ENCODE measurements at regions not wholly inside any gene's neighbourhood (a gene's known extent, or its start where the extent isn't known, plus 50 kb on each side); places are given as distances from the start of the nearest gene placed in this dataset.

DNA sequence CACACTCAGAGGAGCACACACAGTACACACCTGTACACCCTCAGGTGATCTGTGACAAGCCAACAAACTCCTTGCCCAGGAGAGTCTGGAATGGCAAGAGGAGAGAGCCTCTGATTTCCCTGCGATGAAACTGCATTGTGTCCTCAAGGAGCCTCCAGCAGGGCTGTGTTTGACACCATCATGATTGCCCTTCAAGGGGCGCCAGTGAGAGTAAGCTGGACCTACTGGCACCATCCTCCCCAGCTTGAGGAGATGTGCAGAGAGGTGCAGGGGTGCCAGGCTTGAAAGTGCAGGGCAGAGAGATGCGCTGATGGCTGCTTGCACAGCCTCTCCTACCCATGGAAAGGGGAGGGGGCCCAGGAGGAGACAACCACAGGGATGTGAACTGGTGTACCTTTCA lies 188.8 kb upstream of the CADM1 start:
- Histone ChIP-seq H3K9me3 (ENCODE audit: control insufficient read depth in 2 of 2, insufficient read depth in 1 of 2, low read depth in 1 of 2, low read length in 1 of 2) (no peaks in the 10 kb centered on the region), H3K27me3 (ENCODE audit: control insufficient read depth in 1 of 2, insufficient read depth in 2 of 2, low read length in 2 of 2) (no peaks in the 10 kb centered on the region), H3K36me3 (ENCODE audit: control insufficient read depth in 2 of 2, insufficient read depth in 2 of 2, low read length in 1 of 2) (no peaks in the 10 kb centered on the region), H3K4me1 (ENCODE audit: control insufficient read depth in 2 of 2, insufficient read depth in 2 of 2, low read length in 1 of 2) (no peaks in the 10 kb centered on the region), H3K27ac (ENCODE audit: low read depth in 2 of 2, low read length in 1 of 2) (no peak overlapping the region), H3K4me3 (ENCODE audit: low read depth in 1 of 2, low read length in 2 of 2) (no peak overlapping the region)
- WGBS, 2 donors: 67 to 70% methylated on average over 3 of the region's 3 CpGs

DNA sequence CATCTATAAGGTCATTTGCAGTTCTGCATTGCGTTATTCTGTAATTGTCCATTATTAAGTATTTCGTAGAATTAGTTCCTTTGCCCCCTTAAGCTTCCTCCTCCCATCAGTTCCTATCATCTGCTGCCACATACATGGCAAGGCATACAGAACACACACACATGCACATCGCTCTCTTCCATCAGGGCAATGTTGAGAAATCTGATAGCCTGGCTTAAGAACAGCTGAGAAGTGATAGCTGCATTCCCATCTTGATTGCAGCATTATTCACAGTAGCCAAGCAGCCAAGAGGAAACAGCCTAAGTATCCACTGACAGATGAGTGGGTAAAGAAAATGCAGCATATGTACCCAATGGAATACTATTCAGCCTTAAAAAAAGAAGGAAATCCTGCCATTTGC lies 186.8 kb upstream of the CADM1 start:
- Histone ChIP-seq H3K4me1 (ENCODE audit: control insufficient read depth in 2 of 2, insufficient read depth in 2 of 2, low read length in 1 of 2) (no peaks in the 10 kb centered on the region), H3K27me3 (ENCODE audit: control insufficient read depth in 1 of 2, insufficient read depth in 2 of 2, low read length in 2 of 2) (no peaks in the 10 kb centered on the region), H3K27ac (ENCODE audit: low read depth in 2 of 2, low read length in 1 of 2) (no peak overlapping the region), H3K36me3 (ENCODE audit: control insufficient read depth in 2 of 2, insufficient read depth in 2 of 2, low read length in 1 of 2) (no peaks in the 10 kb centered on the region), H3K9me3 (ENCODE audit: control insufficient read depth in 2 of 2, insufficient read depth in 1 of 2, low read depth in 1 of 2, low read length in 1 of 2) (no peaks in the 10 kb centered on the region), H3K4me3 (ENCODE audit: low read depth in 1 of 2, low read length in 2 of 2) (no peak overlapping the region)
- WGBS, 2 donors: 80 to 91% methylated on average over 3 of the region's 3 CpGs

DNA sequence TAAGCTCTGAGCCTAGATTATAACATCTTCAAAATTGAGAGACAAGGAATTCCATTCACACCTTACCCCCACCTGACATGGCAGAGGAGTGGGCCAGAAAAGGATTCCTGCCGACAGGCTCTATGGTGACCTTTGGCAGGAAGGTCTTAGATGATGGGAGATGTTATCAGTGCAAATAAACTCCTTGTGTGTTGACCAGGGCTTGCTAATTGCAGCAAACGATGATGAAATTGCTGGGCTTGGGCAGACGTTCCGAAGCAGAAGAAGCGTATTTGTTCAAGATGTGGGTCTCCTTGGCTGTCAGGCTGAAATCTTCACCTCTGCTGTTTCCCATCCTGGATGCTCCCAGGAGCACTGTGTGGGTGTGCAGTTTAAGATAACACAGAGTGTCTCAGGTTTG lies 183.7 kb upstream of the CADM1 start:
- H3K9me3 ChIP-seq (ENCODE audit: control insufficient read depth in 2 of 2, insufficient read depth in 1 of 2, low read depth in 1 of 2, low read length in 1 of 2): no peaks in the 10 kb centered on the region
- no peaks in the 10 kb centered on the region for H3K36me3 ChIP-seq (ENCODE audit: control insufficient read depth in 2 of 2, insufficient read depth in 2 of 2, low read length in 1 of 2)
- H3K4me1 ChIP-seq (ENCODE audit: control insufficient read depth in 2 of 2, insufficient read depth in 2 of 2, low read length in 1 of 2): no peaks in the 10 kb centered on the region
- H3K27me3 ChIP-seq (ENCODE audit: control insufficient read depth in 1 of 2, insufficient read depth in 2 of 2, low read length in 2 of 2): no peaks in the 10 kb centered on the region
- no peak overlapping the region for H3K27ac ChIP-seq (ENCODE audit: low read depth in 2 of 2, low read length in 1 of 2)
- WGBS, 2 donors: 50 to 71% methylated on average over 5 of the region's 5 CpGs
- H3K4me3 ChIP-seq (ENCODE audit: low read depth in 1 of 2, low read length in 2 of 2): no peak overlapping the region

DNA sequence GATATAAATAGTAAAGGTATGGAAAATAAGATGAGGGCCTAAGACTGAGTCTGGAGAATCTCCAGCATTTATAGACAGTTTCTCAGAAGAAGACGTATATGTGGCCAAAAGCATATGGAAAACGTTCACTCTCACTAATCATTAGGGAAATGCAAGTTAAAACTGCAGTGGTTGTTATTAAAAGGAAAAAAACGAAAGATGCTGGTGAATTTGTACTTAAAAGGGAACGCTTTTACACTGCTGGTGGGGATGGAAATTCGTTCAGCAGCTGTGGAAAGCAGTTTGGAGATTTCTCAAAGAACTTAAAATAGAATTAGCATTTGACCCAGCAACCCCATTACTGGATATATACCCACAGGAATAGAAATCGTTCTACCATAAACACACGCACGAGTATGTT lies 180.5 kb upstream of the CADM1 start:
- WGBS, 2 donors: 62 to 73% methylated on average over 8 of the region's 8 CpGs
- Histone ChIP-seq H3K27me3 (ENCODE audit: control insufficient read depth in 1 of 2, insufficient read depth in 2 of 2, low read length in 2 of 2) (no peaks in the 10 kb centered on the region), H3K27ac (ENCODE audit: low read depth in 2 of 2, low read length in 1 of 2) (no peak overlapping the region), H3K4me1 (ENCODE audit: control insufficient read depth in 2 of 2, insufficient read depth in 2 of 2, low read length in 1 of 2) (no peaks in the 10 kb centered on the region), H3K9me3 (ENCODE audit: control insufficient read depth in 2 of 2, insufficient read depth in 1 of 2, low read depth in 1 of 2, low read length in 1 of 2) (no peaks in the 10 kb centered on the region), H3K4me3 (ENCODE audit: low read depth in 1 of 2, low read length in 2 of 2) (no peak overlapping the region), H3K36me3 (ENCODE audit: control insufficient read depth in 2 of 2, insufficient read depth in 2 of 2, low read length in 1 of 2) (no peaks in the 10 kb centered on the region)

DNA sequence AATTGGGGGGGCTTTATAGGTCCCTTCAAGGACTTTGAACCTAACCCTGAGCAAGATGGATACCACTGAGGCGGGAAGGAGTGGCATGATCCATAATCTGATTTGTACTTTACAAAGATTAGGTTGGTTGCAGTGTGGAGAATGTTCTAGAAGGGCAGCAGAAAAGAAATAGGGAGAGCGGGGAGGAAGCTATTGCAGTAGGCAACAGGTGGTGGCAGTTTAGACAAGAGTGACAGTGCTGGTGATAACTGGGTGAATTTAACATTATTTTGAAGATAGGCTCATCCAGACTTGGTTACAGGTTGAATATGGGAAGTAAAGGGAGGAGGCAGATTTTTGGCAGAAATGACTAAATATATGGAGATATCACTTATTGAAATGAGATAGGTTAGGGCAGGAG lies 179.9 kb upstream of the CADM1 start:
- WGBS, 2 donors: 93 to 95% methylated on average over 2 of the region's 2 CpGs
- H3K4me1 ChIP-seq (ENCODE audit: control insufficient read depth in 2 of 2, insufficient read depth in 2 of 2, low read length in 1 of 2): no peaks in the 10 kb centered on the region
- H3K27ac ChIP-seq (ENCODE audit: low read depth in 2 of 2, low read length in 1 of 2): no peak overlapping the region
- H3K36me3 ChIP-seq (ENCODE audit: control insufficient read depth in 2 of 2, insufficient read depth in 2 of 2, low read length in 1 of 2): no peaks in the 10 kb centered on the region
- no peak overlapping the region for H3K4me3 ChIP-seq (ENCODE audit: low read depth in 1 of 2, low read length in 2 of 2)
- H3K9me3 ChIP-seq (ENCODE audit: control insufficient read depth in 2 of 2, insufficient read depth in 1 of 2, low read depth in 1 of 2, low read length in 1 of 2): no peaks in the 10 kb centered on the region
- no peaks in the 10 kb centered on the region for H3K27me3 ChIP-seq (ENCODE audit: control insufficient read depth in 1 of 2, insufficient read depth in 2 of 2, low read length in 2 of 2)

DNA sequence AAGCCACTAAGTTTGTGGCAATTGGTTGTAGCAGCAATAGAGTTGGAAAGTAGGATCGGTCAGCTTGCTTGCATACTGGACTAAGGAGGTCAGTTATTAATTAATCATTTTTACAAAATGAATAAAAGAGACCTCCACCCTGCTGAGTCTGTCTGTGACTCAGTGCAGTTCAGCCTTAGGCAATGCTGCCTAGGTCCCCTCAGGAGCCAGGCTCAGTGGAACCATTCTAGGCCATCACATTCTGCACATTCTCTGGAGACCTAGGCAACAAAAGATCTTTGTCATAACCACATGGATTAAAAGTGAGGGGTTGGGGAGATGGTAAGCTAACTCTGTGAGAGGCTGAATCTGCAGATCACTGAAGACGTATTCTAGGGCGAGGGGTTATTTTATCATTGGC lies 178.7 kb upstream of the CADM1 start:
- WGBS, 2 donors: 74 to 88% methylated on average over 3 of the region's 3 CpGs

DNA sequence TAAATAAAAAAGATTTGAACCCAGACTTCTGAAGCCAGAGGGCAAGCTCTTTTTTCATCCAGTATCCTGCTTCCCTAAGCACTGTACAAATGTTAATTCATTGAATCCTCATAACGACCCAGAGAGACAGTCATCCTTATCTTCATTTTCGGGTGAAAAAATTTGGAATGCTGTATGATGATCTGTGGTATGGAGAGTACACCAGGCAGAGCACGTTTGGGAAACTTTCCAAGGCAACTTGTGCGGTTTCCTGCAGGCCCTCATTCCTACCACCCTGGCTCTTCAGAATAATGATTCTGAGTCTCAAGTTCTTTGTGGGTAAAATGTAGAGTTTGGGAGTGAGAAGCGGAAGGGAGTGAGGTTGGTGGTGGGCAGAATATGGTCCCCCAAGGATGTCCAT lies 177.9 kb upstream of the CADM1 start:
- H3K36me3 ChIP-seq (ENCODE audit: control insufficient read depth in 2 of 2, insufficient read depth in 2 of 2, low read length in 1 of 2): no peaks in the 10 kb centered on the region
- H3K4me3 ChIP-seq (ENCODE audit: low read depth in 1 of 2, low read length in 2 of 2): no peak overlapping the region
- no peaks in the 10 kb centered on the region for H3K9me3 ChIP-seq (ENCODE audit: control insufficient read depth in 2 of 2, insufficient read depth in 1 of 2, low read depth in 1 of 2, low read length in 1 of 2)
- WGBS, 2 donors: 72 to 76% methylated on average over 5 of the region's 5 CpGs
- no peak overlapping the region for H3K27ac ChIP-seq (ENCODE audit: low read depth in 2 of 2, low read length in 1 of 2)
- no peaks in the 10 kb centered on the region for H3K27me3 ChIP-seq (ENCODE audit: control insufficient read depth in 1 of 2, insufficient read depth in 2 of 2, low read length in 2 of 2)
- no peaks in the 10 kb centered on the region for H3K4me1 ChIP-seq (ENCODE audit: control insufficient read depth in 2 of 2, insufficient read depth in 2 of 2, low read length in 1 of 2)

More for the DNA sequence above, 178.7 kb upstream of the CADM1 start:
- Histone ChIP-seq H3K4me3 (ENCODE audit: low read depth in 1 of 2, low read length in 2 of 2) (no peak overlapping the region), H3K4me1 (ENCODE audit: control insufficient read depth in 2 of 2, insufficient read depth in 2 of 2, low read length in 1 of 2) (no peaks in the 10 kb centered on the region), H3K27me3 (ENCODE audit: control insufficient read depth in 1 of 2, insufficient read depth in 2 of 2, low read length in 2 of 2) (no peaks in the 10 kb centered on the region), H3K27ac (ENCODE audit: low read depth in 2 of 2, low read length in 1 of 2) (no peak overlapping the region), H3K9me3 (ENCODE audit: control insufficient read depth in 2 of 2, insufficient read depth in 1 of 2, low read depth in 1 of 2, low read length in 1 of 2) (no peaks in the 10 kb centered on the region), H3K36me3 (ENCODE audit: control insufficient read depth in 2 of 2, insufficient read depth in 2 of 2, low read length in 1 of 2) (no peaks in the 10 kb centered on the region)

DNA sequence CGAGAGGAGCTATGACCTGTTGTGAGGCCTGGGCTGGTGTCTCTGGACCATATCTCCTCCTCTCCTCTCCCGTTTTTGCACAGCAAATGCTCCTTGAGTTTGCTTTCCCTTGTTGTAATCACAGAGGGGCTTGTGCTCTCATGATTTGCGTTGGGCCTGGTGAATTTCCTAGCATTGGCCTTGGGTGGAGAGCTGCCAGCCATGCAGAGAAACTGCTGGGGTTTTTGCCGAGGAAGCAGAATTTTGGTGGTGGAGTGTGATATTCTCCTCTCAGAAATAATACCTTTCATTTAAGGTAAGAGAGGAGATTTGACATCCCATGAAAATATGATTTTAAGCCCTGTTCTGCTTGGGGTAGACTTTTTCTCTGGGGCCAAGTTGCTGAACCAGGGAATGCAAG lies 175.7 kb upstream of the CADM1 start:
- Histone ChIP-seq H3K4me3 (ENCODE audit: low read depth in 1 of 2, low read length in 2 of 2) (no peak overlapping the region), H3K36me3 (ENCODE audit: control insufficient read depth in 2 of 2, insufficient read depth in 2 of 2, low read length in 1 of 2) (no peaks in the 10 kb centered on the region), H3K27me3 (ENCODE audit: control insufficient read depth in 1 of 2, insufficient read depth in 2 of 2, low read length in 2 of 2) (no peaks in the 10 kb centered on the region), H3K27ac (ENCODE audit: low read depth in 2 of 2, low read length in 1 of 2) (no peak overlapping the region), H3K9me3 (ENCODE audit: control insufficient read depth in 2 of 2, insufficient read depth in 1 of 2, low read depth in 1 of 2, low read length in 1 of 2) (no peaks in the 10 kb centered on the region), H3K4me1 (ENCODE audit: control insufficient read depth in 2 of 2, insufficient read depth in 2 of 2, low read length in 1 of 2) (no peaks in the 10 kb centered on the region)
- 71 to 86% methylated on average over 4 of the region's 4 CpGs for WGBS, 2 donors

DNA sequence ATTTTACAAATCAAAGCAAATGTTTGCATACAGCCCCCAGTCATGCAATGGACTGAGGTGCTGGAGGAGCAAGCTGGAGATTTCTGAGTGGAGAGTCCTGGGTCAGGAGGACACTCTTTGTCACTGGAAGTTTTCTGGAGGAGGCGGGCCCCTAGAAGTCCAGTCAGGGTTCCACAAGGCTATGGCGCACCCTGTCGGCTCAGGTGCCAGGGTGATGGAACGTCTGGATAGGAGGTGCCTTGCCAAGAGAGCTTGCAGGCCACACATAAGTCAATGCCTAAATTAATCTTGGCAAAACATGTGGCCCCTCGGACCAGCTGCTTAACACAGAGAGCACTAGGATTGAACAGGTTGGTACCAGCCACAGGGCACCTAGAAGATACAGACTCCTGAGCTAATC lies 174.7 kb upstream of the CADM1 start:
- no peak overlapping the region for H3K4me3 ChIP-seq (ENCODE audit: low read depth in 1 of 2, low read length in 2 of 2)
- no peaks in the 10 kb centered on the region for H3K4me1 ChIP-seq (ENCODE audit: control insufficient read depth in 2 of 2, insufficient read depth in 2 of 2, low read length in 1 of 2)
- H3K36me3 ChIP-seq (ENCODE audit: control insufficient read depth in 2 of 2, insufficient read depth in 2 of 2, low read length in 1 of 2): no peaks in the 10 kb centered on the region
- H3K27me3 ChIP-seq (ENCODE audit: control insufficient read depth in 1 of 2, insufficient read depth in 2 of 2, low read length in 2 of 2): no peaks in the 10 kb centered on the region
- 75 to 81% methylated on average over 5 of the region's 5 CpGs for WGBS, 2 donors
- no peaks in the 10 kb centered on the region for H3K9me3 ChIP-seq (ENCODE audit: control insufficient read depth in 2 of 2, insufficient read depth in 1 of 2, low read depth in 1 of 2, low read length in 1 of 2)
- H3K27ac ChIP-seq (ENCODE audit: low read depth in 2 of 2, low read length in 1 of 2): no peak overlapping the region

DNA sequence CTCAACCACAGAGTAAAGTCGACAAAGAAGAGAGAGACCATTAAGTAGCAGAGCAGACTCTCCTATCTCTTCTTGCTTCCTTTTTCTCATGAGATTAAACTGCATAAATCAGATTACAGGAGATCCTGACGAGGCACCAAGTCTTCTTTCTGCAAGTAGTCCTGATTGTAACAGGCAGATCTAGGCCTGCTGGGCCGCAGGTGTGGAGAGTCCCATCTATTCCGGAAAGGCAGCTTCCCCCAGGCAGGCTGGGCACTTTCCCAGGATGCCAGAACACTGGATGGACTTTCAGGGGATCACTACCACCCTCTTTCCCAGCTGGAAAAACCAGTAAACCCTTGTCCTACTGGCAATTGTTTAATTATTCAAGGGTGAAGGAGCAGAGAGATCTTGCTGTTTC lies 173.0 kb upstream of the CADM1 start:
- Histone ChIP-seq H3K27ac (ENCODE audit: low read depth in 2 of 2, low read length in 1 of 2) (no peak overlapping the region), H3K9me3 (ENCODE audit: control insufficient read depth in 2 of 2, insufficient read depth in 1 of 2, low read depth in 1 of 2, low read length in 1 of 2) (no peaks in the 10 kb centered on the region), H3K27me3 (ENCODE audit: control insufficient read depth in 1 of 2, insufficient read depth in 2 of 2, low read length in 2 of 2) (no peaks in the 10 kb centered on the region), H3K4me3 (ENCODE audit: low read depth in 1 of 2, low read length in 2 of 2) (no peak overlapping the region), H3K4me1 (ENCODE audit: control insufficient read depth in 2 of 2, insufficient read depth in 2 of 2, low read length in 1 of 2) (peaks cover 0 to 2% of the 10 kb centered on the region in 2 donors), H3K36me3 (ENCODE audit: control insufficient read depth in 2 of 2, insufficient read depth in 2 of 2, low read length in 1 of 2) (no peaks in the 10 kb centered on the region)
- WGBS, 2 donors: 56 to 65% methylated on average over 4 of the region's 4 CpGs
